ENCODE measurements at regions not wholly inside any gene's neighbourhood (a gene's known extent, or its start where the extent isn't known, plus 50 kb on each side); places are given as distances from the start of the nearest gene placed in this dataset.
A peak's percentile ranks its signal among the peaks of the same experiment; 100 is the strongest.

DNA sequence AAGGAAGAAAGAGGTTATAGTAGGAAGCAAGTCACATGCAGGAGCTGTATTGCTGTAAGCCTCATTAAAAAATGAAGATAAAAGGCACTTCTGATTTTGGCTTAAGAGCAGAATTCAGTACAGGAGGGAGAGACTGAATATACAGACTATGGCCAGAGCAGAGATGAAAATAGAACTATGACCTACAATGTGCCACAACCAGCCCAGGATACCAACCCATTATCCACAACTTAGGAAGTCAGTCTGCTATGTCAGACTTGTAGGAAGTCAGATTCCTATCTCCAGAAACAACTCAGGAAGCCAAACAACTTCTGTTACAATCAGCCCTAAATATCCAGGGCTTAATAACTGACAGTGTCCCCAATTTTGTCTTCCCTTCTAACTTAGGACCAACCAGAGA, 156.2 kb upstream of the ANKH start:
- H2BK20ac ChIP-seq (ENCODE audit: low read length) = 0 out of 2 replicates have a peak overlapping the region, but pooled peaks have one; percentile 35
- H4K91ac ChIP-seq (replicated peaks; ENCODE audit: insufficient read length, low read length) = no peak overlapping the region
- DNase-seq (ENCODE audit: low read depth in 1 of 2, low spot score in 2 of 2) = no peak
- H3K9ac ChIP-seq (replicated peaks in 1 of 4; ENCODE audit: extremely low read depth in 1 of 4, low read depth in 3 of 4, low read length in 3 of 4) = no peak overlapping the region
- H3K79me2 ChIP-seq (ENCODE audit: control insufficient read depth in 1 of 2, insufficient read depth in 2 of 2, low read length in 2 of 2) = no peaks in the 10 kb centered on the region
- H3K27ac ChIP-seq (ENCODE audit: low read depth, low read length) = no peak overlapping the region
- H3K36me3 ChIP-seq (ENCODE audit: control insufficient read depth in 2 of 4, insufficient read depth in 4 of 4, low read length in 3 of 4) = 0 out of 8 replicates have a peak, but pooled peaks cover 0 to 3% (median 0%) of the 10 kb centered on the region in 4 experiments
- H2BK5ac ChIP-seq (ENCODE audit: low read depth, low read length) = no peak overlapping the region
- no peak overlapping the region for H3K23ac ChIP-seq (ENCODE audit: insufficient read length)
- H4K20me1 ChIP-seq (replicated peaks in 1 of 2; ENCODE audit: control insufficient read depth in 1 of 2, insufficient read depth in 2 of 2, low read length in 2 of 2) = no peaks in the 10 kb centered on the region
- H3K4me1 ChIP-seq (replicated peaks in 1 of 4; ENCODE audit: control insufficient read depth in 3 of 4, insufficient read depth in 4 of 4, low read length in 3 of 4) = peaks cover 4 to 9% (median 6%) of the 10 kb centered on the region in 4 experiments
- CTCF ChIA-PET (ENCODE audit: partially characterized antibody) = interaction anchor here (1.2 to 2.4 kb wide), 6 partner anchors 13 to 301 kb away, joined by 3 to 11 read pairs (median 4); no protein-coding TSS in a partner anchor
- H3K4me3 ChIP-seq (ENCODE audit: extremely low read depth in 1 of 4, insufficient read depth in 2 of 4, low read depth in 3 of 4, low read length in 4 of 4) = no peak overlapping the region
- H2BK15ac ChIP-seq (ENCODE audit: low read length) = no peak overlapping the region
- H2BK12ac ChIP-seq (ENCODE audit: low read depth, low read length) = no peak overlapping the region
- H3K9me3 ChIP-seq (ENCODE audit: insufficient read depth in 2 of 2, low read depth in 1 of 2, low read length in 1 of 2) = no peaks in the 10 kb centered on the region
- H4K8ac ChIP-seq (ENCODE audit: extremely low read depth, insufficient read depth, low read length) = no peak overlapping the region
- H2BK120ac ChIP-seq (replicated peaks; ENCODE audit: low read depth, low read length) = no peak overlapping the region
- no peak for FAIRE-seq
- no peak overlapping the region for H2AK5ac ChIP-seq (ENCODE audit: low read depth, low read length)
- peaks cover 31 to 53% (median 43%) of the 10 kb centered on the region in 4 experiments for H3K27me3 ChIP-seq (replicated peaks in 1 of 4; ENCODE audit: control insufficient read depth in 3 of 4, extremely low read depth in 1 of 4, insufficient read depth in 3 of 4, low read length in 3 of 4)
- H3K23me2 ChIP-seq (ENCODE audit: low read depth, low read length) = no peaks in the 10 kb centered on the region
- no peak overlapping the region for H3K18ac ChIP-seq (ENCODE audit: extremely low read depth, low read length)
- H3K4ac ChIP-seq (replicated peaks; ENCODE audit: insufficient read length, low read depth, low read length) = no peak overlapping the region
- peak overlapping the region in 1 of 2 experiments; percentile 42; a peak in 1 of 4 replicates for H3K4me2 ChIP-seq (ENCODE audit: insufficient read depth in 1 of 2, low read depth in 2 of 2, low read length in 2 of 2)
- H2AFZ ChIP-seq (ENCODE audit: low read length) = no peak overlapping the region
- no peak overlapping the region for H3K56ac ChIP-seq (replicated peaks; ENCODE audit: insufficient read length, low read depth, low read length)
- TF ChIP-seq SP4 (IDR thresholded peaks at IDR 0.05; ENCODE audit: low read length) (no peak), JUND (IDR thresholded peaks at IDR 0.05; ENCODE audit: low read length) (no peak), RNF2 (IDR thresholded peaks at IDR 0.05; ENCODE audit: borderline replicate concordance, low read depth, low read length, missing control alignments, poor library complexity, severe bottlenecking) (no peak), CTBP2 (IDR thresholded peaks at IDR 0.05; ENCODE audit: borderline replicate concordance, insufficient read depth, insufficient read length, low read length) (no peak), CHD2 (IDR thresholded peaks at IDR 0.05; ENCODE audit: low read length) (no peak), HDAC6 (IDR thresholded peaks at IDR 0.05; ENCODE audit: low read depth, low read length) (no peak), HDAC2 (IDR thresholded peaks at IDR 0.05; ENCODE audit: borderline replicate concordance in 1 of 2, low read depth in 2 of 2, low read length in 2 of 2) (no peak), POLR2AphosphoS5 (IDR thresholded peaks at IDR 0.05; ENCODE audit: low read depth, low read length) (no peak), CBX8 (IDR thresholded peaks at IDR 0.05; ENCODE audit: borderline replicate concordance, low read depth, low read length) (no peak), TCF12 (IDR thresholded peaks at IDR 0.05; ENCODE audit: low read depth, low read length) (no peak)
- TF ChIP-seq, protein P1, sequence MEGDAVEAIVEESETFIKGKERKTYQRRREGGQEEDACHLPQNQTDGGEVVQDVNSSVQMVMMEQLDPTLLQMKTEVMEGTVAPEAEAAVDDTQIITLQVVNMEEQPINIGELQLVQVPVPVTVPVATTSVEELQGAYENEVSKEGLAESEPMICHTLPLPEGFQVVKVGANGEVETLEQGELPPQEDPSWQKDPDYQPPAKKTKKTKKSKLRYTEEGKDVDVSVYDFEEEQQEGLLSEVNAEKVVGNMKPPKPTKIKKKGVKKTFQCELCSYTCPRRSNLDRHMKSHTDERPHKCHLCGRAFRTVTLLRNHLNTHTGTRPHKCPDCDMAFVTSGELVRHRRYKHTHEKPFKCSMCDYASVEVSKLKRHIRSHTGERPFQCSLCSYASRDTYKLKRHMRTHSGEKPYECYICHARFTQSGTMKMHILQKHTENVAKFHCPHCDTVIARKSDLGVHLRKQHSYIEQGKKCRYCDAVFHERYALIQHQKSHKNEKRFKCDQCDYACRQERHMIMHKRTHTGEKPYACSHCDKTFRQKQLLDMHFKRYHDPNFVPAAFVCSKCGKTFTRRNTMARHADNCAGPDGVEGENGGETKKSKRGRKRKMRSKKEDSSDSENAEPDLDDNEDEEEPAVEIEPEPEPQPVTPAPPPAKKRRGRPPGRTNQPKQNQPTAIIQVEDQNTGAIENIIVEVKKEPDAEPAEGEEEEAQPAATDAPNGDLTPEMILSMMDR (IDR thresholded peaks at IDR 0.05; ENCODE audit: control extremely low read depth in 1 of 3, insufficient read depth in 1 of 3, low read depth in 1 of 3, low read length in 3 of 3) = no peak
- POLR2A ChIA-PET (ENCODE audit: partially characterized antibody) = no interaction called here
- H4K5ac ChIP-seq (ENCODE audit: insufficient read length, low read depth, low read length) = no peak overlapping the region
- H3K14ac ChIP-seq (ENCODE audit: insufficient read length) = no peak overlapping the region
- H3K79me1 ChIP-seq (ENCODE audit: low read depth, low read length) = no peaks in the 10 kb centered on the region

Measured in H1 (cell line).